ENCODE measurements at regions not wholly inside any gene's neighbourhood (a gene's known extent, or its start where the extent isn't known, plus 50 kb on each side); places are given as distances from the start of the nearest gene placed in this dataset.
A peak's percentile ranks its signal among the peaks of the same experiment; 100 is the strongest.

- H3K27me3 ChIP-seq, result no peaks in the 10 kb centered on the region
- DNase-seq, result no peak
- no peak overlapping the region for H3K27ac ChIP-seq
- no peaks in the 10 kb centered on the region for H3K36me3 ChIP-seq
- H3K9ac ChIP-seq (ENCODE audit: low read depth in 2 of 2, low read length in 2 of 2), result no peak overlapping the region
- no peak for TF ChIP-seq CTCF (IDR thresholded peaks at IDR 0.05)
- H3K9me3 ChIP-seq, result no peaks in the 10 kb centered on the region
- H3K4me3 ChIP-seq, result no peak overlapping the region
- H3K4me1 ChIP-seq, result no peaks in the 10 kb centered on the region
- intact Hi-C loops (cut with DNase I), result no loop called here
Observed at GRCh38 chr14:53531156-53531555, 378.0 kb upstream of the DDHD1 start.

GRCh38 chr14:53529519-53529918, 376.4 kb upstream of the DDHD1 start:
- Histone ChIP-seq H3K27me3 (no peaks in the 10 kb centered on the region), H3K36me3 (no peaks in the 10 kb centered on the region), H3K27ac (no peak overlapping the region), H3K4me1 (no peaks in the 10 kb centered on the region), H3K4me3 (no peak overlapping the region), H3K9ac (ENCODE audit: low read depth in 2 of 2, low read length in 2 of 2) (no peak overlapping the region), H3K9me3 (no peaks in the 10 kb centered on the region)
- intact Hi-C loops (cut with DNase I), result no loop called here
- no peak for TF ChIP-seq CTCF (IDR thresholded peaks at IDR 0.05)
- no peak for DNase-seq

GRCh38 chr14:53528185-53528671, 375.1 kb upstream of the DDHD1 start:
- Histone ChIP-seq H3K27ac (no peak overlapping the region), H3K4me1 (no peaks in the 10 kb centered on the region), H3K36me3 (no peaks in the 10 kb centered on the region), H3K9me3 (no peaks in the 10 kb centered on the region), H3K27me3 (no peaks in the 10 kb centered on the region), H3K4me3 (no peak overlapping the region), H3K9ac (ENCODE audit: low read depth in 2 of 2, low read length in 2 of 2) (no peak overlapping the region)
- TF ChIP-seq CTCF (IDR thresholded peaks at IDR 0.05), result no peak
- intact Hi-C loops (cut with DNase I), result no loop called here
- DNase-seq, result peak; percentile 32

GRCh38 chr14:53526200-53526599, 373.1 kb upstream of the DDHD1 start:
- TF ChIP-seq CTCF (IDR thresholded peaks at IDR 0.05), result no peak
- Histone ChIP-seq H3K27ac (no peak overlapping the region), H3K27me3 (no peaks in the 10 kb centered on the region), H3K36me3 (no peaks in the 10 kb centered on the region), H3K9me3 (no peaks in the 10 kb centered on the region), H3K9ac (ENCODE audit: low read depth in 2 of 2, low read length in 2 of 2) (no peak overlapping the region), H3K4me1 (no peaks in the 10 kb centered on the region), H3K4me3 (no peak overlapping the region)
- intact Hi-C loops (cut with DNase I), result no loop called here
- no peak for DNase-seq

- H3K27me3 ChIP-seq, result no peaks in the 10 kb centered on the region
- no peaks in the 10 kb centered on the region for H3K9me3 ChIP-seq
- H3K4me3 ChIP-seq, result no peak overlapping the region
- TF ChIP-seq CTCF (IDR thresholded peaks at IDR 0.05), result no peak
- H3K4me1 ChIP-seq, result no peaks in the 10 kb centered on the region
- no peak for DNase-seq
- H3K9ac ChIP-seq (ENCODE audit: low read depth in 2 of 2, low read length in 2 of 2), result no peak overlapping the region
- H3K36me3 ChIP-seq, result no peaks in the 10 kb centered on the region
- intact Hi-C loops (cut with DNase I), result no loop called here
- H3K27ac ChIP-seq, result no peak overlapping the region
Observed at GRCh38 chr14:53525608-53526007, 372.5 kb upstream of the DDHD1 start.

- no peak for TF ChIP-seq CTCF (IDR thresholded peaks at IDR 0.05)
- intact Hi-C loops (cut with DNase I), result no loop called here
- Histone ChIP-seq H3K4me1 (no peaks in the 10 kb centered on the region), H3K27ac (no peak overlapping the region), H3K4me3 (no peak overlapping the region), H3K36me3 (no peaks in the 10 kb centered on the region), H3K27me3 (no peaks in the 10 kb centered on the region), H3K9me3 (no peaks in the 10 kb centered on the region), H3K9ac (ENCODE audit: low read depth in 2 of 2, low read length in 2 of 2) (no peak overlapping the region)
- DNase-seq, result no peak
Observed at GRCh38 chr14:53524391-53524790, 371.3 kb upstream of the DDHD1 start.

Measured in colonic mucosa (tissue), 4 donors.